Ovary (tissue), 3 donors: ENCODE measurements at regions not wholly inside any gene's neighbourhood (a gene's known extent, or its start where the extent isn't known, plus 50 kb on each side); places are given as distances from the start of the nearest gene placed in this dataset.

Experiments
- CTCF ChIP-seq, 3 donors: fragments of 450-650 bp in 2 of 3; fragments of 200-600 bp in 1 of 3; IDR thresholded peaks; one replicate each; pipeline versions ENCODE4 v1.5.1 to v1.8.0; 2016 to 2022; ENCODE audit warnings: antibody characterized with exemption in 3 of 3, mild to moderate bottlenecking in 1 of 3
- EP300 ChIP-seq: sonication (generic); formaldehyde crosslinking; IDR thresholded peaks from one replicate; pipeline ENCODE4 v1.6.1; 2017; ENCODE audit warnings: antibody characterized with exemption
- POLR2A ChIP-seq: fragments of 450-650 bp; IDR thresholded peaks from one replicate; pipeline ENCODE4 v1.6.1; 2017; ENCODE audit warnings: antibody characterized with exemption, mild to moderate bottlenecking, moderate library complexity
- donor health status: DM: no; HTN: no; CAD: no.

GRCh38 chr11:13098616-13099289 lies 89.6 kb downstream of the RASSF10 start:
- no peak for TF ChIP-seq CTCF (IDR thresholded peaks at IDR 0.05)
- no peak for TF ChIP-seq POLR2A
- TF ChIP-seq EP300, result no peak
